GM21515 (cell line): ENCODE measurements at regions not wholly inside any gene's neighbourhood (a gene's known extent, or its start where the extent isn't known, plus 50 kb on each side); places are given as distances from the start of the nearest gene placed in this dataset.
"Not testable (repeated sequence)": the region's sequence is repeated elsewhere in the genome, so short reads cannot be mapped to it uniquely, and the experiment has no call there.

ENCODE experiments used
- ATAC-seq: cut with Tn5 transposase; IDR thresholded peaks from one replicate; pipeline ENCODE4 v1.9.1; 2021; ENCODE audit not compliant: unreplicated experiment

DNA sequence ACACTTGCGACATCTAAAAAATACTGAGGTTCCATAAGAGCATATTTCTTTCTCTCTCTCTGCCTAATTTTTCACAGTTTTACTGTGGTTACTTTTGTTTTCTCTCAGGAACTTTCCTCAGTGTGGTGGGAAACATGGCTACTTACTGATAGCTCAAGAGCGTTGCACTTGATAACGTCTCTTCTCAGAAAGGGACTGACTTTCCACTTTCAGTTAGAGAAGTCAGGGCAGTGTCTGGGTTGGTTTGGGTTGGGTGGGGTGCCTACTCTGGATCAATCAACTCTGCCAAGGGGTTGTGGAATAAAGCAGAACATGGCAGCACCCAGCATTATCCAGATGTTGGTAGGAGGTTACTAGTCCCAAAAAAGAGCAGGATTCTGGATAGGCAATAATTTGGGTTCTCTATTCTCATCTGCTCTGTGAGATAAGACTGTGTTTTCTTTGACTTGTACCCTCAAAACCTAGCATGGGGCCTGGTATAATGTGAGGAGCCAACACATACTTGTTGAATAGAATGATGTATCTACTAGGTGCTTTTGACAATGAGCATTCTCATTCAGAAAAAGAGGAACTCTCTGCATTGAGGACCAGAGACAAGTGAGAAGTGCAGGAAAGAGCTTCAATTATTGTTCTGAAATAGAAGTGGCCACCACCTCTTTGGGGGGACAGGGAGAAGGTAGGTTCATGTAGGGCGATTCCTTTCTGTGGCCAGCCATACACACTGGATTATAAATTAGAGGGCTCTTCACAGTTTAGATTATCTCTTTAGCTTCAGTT is 315.7 kb downstream of the REEP3 start:
- ATAC-seq: no peak

DNA sequence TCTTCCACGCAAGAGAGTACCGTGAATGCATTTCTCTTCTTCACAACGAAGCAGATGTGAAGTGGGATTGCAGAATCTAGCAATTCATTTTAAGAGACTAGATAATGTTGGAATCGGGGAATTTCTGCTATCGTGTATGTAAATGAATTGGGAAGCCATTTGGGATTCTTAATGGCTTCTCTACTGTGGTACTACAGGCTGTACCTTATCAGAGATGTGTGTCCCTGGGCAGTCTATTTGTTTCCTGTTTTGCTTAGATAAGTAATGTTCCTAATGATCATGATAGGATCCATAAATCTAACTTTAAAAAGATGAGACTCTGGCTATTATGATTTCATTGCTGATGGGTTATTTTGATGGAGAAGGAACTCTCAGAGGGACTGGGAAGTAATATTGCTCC is 320.6 kb downstream of the REEP3 start:
- no peak for ATAC-seq

DNA sequence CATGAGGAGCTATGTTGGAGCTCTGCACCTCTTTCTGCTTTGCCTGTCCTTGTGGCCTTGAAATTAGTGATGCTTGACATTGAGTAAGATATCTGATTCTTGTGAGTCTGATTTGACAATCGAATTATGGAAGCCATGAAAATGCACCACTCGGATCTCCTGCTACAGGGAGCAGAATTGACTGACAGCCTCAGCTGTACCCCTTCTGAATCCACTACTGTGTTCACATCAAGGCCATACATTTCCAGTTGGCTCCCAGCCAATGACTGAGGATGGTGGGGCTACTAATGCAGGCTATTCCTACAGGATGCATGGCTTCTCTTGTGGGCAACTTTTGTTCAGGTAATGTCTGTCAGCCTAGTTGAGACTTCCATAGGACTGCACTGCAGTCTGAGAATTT is 321.9 kb downstream of the REEP3 start:
- no peak for ATAC-seq

DNA sequence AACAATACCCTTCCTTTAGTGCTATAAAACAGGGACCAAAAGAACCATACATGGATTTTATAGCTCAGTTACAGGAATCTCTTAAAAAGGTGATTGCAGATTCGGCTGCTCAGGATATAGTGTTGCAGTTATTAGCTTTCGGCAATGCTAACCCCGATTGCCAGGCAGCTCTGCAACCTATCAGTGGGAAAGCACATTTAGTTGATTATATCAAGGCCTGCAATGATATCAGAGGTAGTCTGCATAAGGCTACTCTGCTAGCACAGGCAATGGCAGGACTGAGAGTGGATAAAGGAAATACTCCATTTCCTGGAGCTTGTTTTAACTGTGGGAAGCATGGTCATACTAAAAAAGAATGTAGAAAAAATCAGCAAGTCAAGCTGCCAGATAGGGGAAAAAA is 327.7 kb downstream of the REEP3 start:
- not testable (repeated sequence) for ATAC-seq

DNA sequence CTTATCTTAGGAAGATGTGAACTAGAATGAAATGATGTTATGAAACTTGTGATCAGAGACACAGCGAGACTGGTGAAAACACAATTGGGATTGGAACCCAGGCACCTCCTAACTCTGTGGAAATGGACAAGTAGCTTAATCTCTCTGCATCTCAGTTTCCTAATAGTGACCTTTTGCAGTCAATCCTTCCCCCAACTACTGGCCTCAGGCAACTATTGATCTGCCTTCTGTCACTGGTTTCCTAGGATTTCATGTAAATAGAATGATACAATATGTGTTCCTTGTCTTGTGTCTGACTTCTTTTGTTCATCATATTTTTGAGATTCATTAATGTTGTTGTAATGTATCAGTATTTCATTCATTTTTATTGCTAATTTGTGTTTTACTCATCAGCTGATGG is 341.7 kb downstream of the REEP3 start:
- no peak for ATAC-seq

DNA sequence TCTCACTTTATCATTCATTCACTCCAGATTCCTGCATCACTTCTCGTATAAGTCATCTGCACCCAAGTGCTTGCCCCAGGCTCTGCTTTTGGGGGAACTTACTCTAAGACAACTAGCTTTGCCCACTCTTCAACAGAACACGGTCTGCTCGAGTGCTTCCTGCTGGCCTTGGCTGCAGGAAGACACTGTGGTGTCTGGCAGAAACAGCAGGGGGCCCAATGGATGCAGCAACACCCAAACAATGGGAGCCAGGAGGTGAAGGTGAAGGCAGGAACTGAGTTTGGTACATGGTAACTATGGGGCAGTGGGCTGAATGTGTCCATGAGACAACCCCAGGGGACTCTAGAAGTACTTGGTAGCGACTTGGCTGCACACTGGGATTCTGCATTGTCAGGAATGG is 344.0 kb downstream of the REEP3 start:
- no peak for ATAC-seq

DNA sequence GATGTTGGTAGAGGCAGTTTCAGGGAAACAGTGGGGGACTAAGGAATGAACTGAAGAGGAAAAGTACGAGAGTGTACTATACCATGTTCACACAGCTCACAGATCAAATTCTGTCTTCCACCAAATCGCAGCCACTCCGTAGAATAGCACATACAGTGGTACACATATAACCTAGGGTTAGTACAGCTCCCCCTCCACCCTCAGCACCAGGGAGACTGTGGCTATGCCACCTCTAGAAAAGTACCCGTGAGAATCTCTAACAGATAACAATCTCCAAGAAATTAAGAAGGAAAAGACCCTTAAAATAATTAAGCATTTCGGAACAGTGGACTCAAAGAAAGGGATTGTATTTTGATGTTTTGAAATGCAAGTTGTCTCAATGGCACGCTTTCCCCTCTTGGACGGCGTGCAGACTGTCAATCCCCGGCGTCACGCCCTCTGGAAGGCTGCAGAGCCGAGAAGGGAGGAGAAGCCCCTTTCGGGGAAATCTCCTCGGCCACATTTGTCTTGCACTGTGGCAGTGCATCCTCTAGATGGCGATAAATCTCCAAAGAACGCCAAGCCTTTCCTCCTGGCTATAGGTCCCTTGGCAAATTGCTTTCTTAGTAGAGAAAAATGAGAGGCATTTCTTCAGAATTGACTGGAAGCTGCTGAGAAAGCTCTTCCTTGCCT is 345.0 kb downstream of the REEP3 start:
- peak; percentile 88 for ATAC-seq

DNA sequence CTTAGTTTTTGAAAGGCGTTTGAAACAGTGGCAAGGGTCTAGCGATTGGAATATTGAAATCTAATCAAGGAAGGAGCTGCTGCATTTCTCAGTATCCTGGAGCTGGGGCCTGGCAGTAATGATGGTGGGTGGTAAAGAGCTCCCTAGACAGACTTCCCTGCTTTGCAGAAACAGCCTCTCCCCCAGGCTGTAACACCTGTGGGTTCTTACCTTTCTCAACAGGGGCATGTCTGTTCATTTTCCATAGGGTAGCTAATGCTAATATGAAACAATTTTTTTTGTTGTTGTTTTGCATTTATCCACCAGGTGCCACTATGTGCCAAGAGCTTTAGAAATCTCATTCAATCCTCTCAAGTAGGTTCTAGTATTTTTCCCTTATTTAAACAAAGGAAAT is 345.5 kb downstream of the REEP3 start:
- ATAC-seq: peak; percentile 69

DNA sequence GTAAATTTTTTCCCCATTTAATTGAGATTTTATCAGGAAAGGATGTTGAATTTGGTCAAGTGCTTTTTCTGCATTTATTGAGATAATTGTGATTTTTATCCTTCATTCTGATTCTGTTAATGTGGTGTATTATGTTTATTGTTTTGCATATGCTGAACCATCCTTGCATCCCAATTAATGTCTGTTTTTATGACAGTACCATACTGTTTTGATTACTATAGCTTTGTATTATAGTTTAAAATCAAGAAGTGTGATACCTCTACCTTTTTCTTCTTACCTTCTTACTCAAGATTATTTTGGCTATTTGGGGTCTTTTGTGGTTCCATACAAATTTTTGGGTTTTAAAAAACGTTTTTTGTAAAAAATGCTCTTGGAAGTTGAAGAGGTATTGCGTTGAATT is 357.2 kb downstream of the REEP3 start:
- ATAC-seq: no peak

DNA sequence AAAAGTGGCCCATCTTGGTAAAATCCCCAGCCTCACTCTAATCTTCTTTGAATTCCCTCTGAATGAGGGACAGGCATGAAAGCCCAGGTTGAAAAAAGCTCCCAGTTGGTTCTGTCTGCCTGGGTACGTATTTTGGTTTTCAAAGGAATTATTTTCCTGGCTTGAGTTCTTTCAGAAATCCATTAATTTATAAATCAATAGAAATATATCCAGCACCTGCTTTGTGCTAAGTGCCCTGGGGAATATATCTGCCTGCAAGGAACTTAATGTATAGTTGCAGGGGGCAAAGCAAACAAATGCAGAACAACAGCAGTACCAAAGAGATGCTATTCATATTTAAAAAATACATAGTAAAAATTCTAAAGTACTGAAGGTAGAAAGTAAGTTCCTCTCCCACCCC is 362.7 kb downstream of the REEP3 start:
- ATAC-seq: no peak

DNA sequence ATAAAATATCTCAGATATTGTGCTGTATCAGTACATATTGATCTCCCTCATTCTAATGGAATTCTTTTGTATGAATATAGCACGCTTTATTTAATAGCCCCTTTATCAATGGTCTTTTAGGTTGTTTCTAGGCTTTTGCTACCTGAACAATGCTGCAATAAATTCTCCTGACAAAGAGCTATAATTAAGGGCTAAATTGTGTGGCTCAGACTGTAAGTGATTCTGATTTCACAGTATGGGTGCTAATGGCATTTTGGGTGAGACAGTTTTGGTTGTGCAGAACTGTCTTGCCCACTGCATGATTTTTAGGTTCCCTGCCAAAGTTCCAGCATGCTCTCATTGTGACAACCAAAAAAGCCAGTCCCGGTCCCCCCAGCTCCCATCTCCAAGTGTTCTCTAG is 363.2 kb downstream of the REEP3 start:
- ATAC-seq: no peak

DNA sequence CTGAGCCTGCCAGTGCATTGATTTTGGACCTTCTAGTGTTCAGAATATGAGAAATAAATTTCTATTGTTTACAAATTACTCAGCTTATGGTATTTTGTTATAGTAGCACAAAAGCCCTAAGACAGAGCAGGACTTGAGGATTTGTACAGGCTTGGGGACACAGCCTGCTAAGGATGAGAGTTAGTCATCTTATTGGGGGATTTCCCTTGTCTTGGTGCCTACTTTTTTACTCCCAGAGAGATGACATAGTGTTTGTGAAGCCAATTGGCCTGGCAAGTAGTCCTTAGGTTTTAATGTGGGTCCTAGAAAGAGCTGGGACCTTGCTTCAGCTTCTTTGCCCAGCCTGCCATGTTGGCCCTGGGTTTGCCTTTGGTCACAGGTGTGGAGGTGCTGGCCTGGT is 364.0 kb downstream of the REEP3 start:
- no peak for ATAC-seq

DNA sequence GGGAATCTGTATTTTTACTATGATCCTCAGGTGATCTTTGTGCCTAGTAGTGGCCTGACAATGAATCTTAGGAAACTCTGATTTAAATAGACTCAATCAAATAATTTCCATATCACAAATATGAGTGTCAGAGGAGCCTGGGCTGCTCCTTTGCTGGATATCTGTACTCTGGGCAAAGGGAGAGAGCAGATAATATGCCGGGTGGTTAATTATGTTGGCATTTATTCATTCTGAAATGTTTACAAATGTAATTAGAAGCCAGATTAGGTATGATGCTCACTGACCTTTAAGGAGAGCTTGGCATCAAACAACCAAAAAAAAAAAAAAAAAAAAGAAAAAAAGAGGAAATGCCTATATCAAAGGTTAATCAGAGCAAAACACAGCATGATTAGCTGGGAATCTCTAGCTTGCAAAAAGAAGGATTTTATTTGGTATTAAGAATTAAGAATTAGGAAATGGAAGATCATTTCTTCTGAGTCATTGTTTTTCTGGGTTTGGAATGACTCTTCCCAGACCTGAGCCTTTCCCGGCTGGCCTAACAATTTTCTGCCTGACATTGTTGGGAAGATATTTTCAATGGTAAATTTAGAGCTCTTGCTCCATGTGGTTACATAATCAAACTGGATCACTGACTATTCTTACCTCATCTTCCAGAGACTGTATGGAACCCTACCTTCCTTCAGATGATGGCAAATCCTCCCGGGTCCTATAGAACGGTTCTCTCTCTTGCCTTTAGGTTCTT is 365.3 kb downstream of the REEP3 start:
- no peak for ATAC-seq

DNA sequence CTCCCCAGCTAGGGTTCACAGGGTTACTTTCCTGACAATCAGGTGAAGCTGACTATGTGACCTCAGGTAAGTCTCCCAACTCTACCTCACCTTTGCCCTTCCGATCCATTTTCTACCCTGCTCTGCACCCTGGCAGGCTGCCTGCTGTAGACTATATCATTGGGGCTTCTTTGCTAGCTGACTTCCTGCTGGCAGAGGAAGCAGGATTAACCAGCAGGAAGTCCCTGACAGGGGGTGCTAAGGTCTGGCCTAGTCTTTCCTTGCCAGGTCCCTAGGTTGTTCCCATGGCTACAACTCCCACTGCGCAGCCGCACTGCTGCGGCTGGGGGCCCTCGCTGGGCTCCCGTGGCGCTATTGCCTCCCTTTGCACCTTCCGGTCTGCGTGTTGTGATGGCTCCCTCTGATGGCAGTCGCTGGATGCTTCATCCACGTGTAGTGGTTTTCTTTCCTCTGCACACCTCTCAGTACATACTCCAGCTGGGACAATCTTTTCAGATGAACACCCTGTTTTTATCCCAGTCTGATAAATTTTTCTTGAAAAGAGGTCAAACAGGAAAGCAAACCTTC is 365.9 kb downstream of the REEP3 start:
- no peak for ATAC-seq

DNA sequence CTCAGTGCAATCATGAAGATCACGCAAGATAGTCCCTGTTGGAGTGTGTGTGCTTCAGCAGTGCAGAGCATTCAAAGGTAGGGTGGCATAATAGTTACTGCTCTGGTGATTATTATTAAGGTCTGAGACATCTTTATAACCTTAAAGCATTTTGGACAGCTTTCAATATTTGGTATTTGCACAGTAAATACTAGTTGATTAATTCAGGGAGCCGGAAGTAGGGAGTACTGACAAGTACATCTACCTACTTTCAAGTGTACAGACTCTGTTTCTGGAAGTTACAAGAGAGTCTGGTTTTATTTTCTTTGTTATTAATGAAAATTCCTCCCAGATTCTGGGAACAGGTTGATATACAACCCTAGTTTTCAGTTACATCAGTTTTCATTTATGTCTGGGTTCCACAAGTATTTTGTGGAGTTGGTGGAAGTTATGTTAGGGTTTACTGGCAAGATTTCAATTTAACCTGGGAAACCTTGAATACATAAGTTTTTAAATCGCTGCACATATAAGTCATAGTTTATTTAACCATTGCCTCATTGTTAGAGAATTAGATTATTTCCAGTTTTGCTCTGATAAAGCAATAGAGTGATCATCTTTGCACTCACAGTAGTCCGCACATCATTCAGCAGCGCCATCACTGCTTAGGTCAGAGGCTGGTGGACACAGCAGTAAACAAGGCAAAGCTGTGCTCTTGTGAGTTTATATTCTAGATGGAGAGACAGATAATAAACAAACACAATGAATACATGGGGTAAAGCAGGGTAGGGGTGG is 366.6 kb downstream of the REEP3 start:
- no peak for ATAC-seq

DNA sequence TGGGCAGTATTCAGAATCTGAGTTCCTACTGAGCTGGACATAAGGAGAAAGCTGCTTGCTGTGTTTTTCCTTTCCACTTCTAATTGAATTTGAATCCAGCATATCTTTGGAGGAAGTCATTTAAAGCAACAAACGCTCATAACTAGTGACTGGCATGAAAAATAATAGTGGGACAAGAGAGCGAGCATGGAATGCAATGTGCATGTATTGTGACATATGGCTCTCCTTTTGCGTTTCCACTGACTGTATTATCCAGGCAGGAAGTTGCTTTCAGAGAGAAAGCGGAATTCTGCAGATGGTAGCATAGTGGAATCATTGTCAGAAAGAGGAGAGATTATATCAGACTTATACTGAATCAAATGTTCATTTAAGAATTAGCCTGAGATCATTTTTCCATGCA is 368.6 kb downstream of the REEP3 start:
- no peak for ATAC-seq

DNA sequence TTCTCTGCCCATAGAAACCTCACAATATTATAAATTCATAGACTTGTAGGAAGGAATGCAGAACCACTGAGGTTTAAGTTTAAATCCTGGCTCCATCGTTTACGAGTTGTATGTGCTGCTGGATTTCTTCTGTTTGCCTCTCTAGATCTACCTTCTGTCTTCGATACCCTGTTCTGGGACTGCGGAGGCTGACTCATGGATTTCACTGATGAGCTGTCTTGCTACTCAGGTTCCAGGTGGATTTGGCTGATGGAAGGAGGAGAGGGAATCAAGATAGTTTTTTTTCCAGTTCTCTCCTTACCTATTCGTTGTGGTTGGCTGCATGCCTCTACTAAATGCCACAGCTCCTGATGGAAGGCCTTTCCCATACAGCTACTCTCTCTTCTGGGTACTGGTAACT is 375.8 kb downstream of the REEP3 start:
- ATAC-seq: no peak

DNA sequence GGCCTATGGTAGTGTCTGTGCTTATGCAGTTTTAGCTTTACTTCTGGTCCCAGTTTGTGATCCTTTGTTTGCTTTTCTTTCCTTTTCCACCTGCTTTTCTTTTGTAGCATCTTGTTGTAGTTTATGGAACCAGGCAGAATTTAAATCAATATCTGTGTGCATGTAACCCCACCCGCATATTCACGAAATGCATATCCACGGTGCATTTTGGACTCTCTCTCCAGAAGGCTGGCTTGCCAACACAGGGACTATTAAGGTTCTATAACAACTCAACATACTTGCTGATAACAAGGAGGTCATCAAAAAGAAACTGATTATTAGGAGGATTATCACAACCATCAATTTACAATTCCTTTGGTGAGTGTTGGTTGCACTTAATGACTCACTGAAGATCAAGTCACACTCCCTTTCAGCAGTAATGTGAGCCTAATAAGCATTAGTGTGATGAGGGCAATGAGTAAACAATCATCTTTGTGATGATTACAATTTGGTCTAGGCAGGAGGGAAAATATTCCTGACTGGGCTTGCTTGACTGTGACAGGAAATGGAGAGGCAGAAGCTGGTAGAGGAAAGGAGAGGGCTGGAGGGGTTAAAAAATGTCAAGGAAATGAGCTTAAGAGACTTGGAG is 378.6 kb downstream of the REEP3 start:
- no peak for ATAC-seq

DNA sequence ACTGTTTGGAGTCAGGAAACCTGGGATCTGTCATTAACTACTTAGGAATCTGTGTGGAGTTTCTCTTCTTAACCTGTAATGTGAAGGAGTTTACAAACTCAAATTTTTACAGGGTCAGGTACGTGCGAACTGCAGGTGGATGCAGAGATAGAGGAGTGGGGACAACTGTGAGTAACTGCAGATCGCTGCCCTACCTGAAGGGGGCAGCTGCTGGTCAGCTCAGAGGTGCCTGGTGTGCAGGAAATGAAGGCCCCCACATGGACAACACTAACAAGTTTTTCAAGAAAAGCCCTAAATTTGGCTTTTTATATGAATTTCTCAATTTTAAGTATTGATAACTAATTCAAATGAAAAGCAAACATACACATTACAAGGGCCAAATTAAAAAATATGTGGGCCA is 380.0 kb downstream of the REEP3 start:
- no peak for ATAC-seq

DNA sequence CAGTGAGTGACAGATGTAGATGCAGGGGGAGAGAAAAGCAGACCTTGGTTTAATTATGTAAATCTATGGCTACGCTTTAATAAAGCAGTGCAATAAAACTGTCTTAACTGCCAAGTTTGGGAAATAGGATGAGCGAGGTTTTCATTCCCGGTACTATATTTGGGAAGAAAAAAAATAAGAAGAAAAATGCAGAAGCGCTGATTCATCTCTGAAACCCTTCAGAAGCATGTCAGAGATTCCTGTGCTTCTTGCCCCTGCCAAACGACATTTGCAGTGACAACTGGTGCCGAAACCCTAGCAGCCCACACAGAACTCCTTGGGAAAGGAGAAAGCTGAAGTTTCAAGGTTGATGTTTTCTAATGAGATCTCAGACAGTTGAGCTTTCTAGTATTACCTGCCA is 380.7 kb downstream of the REEP3 start:
- no peak for ATAC-seq

DNA sequence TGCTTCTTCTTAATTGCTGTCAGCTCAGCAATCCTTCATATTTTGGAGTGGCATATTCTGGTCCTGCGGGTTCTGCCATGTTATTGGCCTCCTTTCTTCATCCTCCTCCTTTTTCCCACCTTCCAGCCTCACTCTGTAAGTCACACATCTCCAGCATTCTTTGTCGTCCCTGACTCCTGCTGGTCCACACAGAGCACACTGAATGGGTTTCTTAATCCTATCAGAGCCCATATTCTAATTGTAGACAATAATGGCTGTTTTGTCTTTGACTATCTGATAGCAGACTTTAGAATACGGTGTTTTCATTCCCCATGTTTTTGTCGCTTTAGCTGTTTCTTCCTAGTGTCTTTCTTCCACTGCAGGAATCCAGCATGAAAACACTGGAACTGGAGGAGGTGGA is 389.6 kb downstream of the REEP3 start:
- no peak for ATAC-seq
